GM21367 (cell line): ENCODE measurements at regions not wholly inside any gene's neighbourhood (a gene's known extent, or its start where the extent isn't known, plus 50 kb on each side); places are given as distances from the start of the nearest gene placed in this dataset.
"Not testable (repeated sequence)": the region's sequence is repeated elsewhere in the genome, so short reads cannot be mapped to it uniquely, and the experiment has no call there.

ENCODE experiments used
- ATAC-seq: cut with Tn5 transposase; IDR thresholded peaks from one replicate; pipeline ENCODE4 v1.9.1; 2021; ENCODE audit not compliant: unreplicated experiment

GRCh38 chr10:25707976-25708671, 225.9 kb upstream of the MYO3A start:
- ATAC-seq: no peak

- no peak for ATAC-seq
Measured at GRCh38 chr10:25713894-25714240, 220.2 kb upstream of the MYO3A start.

DNA sequence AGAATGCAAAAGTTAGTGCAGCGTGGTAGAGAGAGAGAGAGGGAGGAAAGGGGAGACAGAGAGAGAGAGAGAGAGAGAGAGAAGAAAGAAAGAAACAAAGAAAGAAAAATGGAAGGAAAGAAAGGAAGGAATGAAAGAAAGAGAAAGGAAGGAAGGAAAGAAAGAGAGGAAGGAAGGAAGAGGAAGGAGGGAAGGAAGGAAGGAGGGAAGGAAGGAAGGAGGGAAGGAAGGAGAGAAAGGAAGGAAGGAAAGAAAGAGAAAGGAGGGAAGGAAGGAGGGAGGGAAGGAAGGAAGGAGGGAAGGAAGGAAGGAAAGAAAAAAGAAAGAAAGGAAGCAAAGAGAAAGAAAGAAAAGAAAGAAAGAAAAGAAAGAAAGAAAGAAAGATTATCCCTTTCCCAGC, 209.8 kb upstream of the MYO3A start:
- no peak for ATAC-seq

DNA sequence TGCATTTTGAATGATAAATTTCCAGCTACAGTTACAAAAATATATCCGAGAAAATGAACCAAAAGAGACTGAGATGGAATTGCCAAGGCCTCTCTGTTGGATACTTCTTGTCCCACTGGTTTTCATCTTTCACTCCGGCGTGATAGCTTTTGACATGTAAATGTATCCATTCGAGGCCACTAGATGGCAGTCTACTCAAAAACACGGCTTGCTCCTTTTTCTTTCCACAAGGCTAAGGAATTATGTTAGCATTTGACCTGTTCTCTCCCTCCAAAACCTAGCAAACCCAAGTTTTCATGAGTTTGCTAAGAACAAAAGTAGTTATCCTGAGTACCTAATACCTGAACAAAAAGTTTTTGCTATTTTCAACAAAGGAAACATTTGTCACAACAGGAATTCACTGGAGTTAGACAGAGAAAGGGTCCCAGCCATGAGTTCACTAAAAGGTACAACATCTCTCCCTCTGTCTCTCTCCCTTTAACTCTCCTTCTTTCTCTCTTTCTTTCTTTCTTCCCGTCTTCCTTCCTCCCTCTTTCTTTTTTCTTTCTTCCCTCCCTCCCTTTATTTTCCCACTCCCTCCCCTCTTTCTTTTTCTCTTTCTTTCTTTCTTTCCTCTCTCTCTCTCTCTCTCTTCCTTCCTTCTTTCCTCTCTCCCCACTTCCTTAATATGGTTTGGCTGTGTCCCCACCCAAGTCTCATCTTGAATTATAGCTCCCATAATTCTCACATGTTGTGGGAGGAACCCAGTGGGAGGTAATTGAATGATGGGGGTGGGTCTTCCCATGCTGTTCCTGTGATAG, 207.9 kb upstream of the MYO3A start:
- peak; percentile 78 for ATAC-seq

DNA sequence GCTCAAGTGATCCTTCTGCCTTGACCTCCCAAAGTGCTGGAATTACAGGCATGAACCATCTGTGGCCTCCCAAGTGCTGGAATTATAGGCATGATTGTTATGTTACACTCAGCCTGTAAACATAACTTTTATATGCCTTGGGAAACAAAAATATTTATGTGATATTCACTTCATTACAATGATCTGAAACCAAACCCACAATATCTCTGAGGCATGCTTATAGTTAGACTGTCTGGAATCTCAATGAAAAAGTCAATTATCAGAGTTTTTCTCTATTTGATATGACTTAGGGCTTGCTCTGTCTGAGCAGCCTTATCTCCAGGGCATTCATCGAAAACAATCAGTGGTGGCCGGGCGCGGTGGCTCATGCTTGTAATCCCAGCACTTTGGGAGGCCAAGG, 195.3 kb upstream of the MYO3A start:
- no peak for ATAC-seq

GRCh38 chr10:25743832-25744231, 190.2 kb upstream of the MYO3A start:
- no peak for ATAC-seq

DNA sequence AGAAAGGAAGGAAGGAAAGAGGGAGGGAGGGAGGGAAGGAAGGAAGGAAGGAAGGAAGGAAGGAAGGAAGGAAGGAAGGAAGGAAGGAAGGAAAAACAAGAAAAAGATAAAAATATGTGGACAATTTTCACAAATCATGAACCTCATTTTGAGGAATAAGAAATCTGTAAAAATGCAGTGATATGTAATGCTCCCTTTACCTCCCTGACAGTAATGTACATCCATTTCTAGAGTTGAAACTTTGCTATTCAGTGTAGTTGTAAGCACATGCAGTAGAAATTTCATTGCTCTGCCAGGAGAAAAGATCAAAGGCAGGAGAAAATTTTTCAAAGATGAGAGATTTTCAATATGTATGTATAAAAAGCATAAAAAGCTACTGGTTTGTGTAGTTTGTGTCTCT, 189.5 kb upstream of the MYO3A start:
- no peak for ATAC-seq

DNA sequence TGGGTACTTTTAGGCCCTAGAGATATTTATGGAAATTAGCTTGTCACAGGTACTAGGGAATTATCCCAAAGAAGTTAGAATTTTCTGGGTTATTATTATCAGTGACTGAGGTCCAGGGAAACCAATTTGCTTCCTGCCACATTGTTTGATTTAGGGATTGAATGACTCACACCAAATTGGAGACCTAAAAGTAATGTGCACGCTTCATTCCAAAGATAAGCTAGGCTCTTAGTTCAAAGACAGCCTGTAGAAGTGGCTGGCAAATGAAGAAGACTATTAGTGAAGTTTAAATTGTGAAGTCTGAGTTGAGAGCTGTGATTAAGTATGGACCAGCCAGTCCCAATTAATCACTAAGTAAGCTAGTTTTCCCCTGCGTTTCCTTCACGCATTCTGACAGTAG, 188.1 kb upstream of the MYO3A start:
- ATAC-seq: no peak

GRCh38 chr10:25747084-25747483, 186.9 kb upstream of the MYO3A start:
- no peak for ATAC-seq

DNA sequence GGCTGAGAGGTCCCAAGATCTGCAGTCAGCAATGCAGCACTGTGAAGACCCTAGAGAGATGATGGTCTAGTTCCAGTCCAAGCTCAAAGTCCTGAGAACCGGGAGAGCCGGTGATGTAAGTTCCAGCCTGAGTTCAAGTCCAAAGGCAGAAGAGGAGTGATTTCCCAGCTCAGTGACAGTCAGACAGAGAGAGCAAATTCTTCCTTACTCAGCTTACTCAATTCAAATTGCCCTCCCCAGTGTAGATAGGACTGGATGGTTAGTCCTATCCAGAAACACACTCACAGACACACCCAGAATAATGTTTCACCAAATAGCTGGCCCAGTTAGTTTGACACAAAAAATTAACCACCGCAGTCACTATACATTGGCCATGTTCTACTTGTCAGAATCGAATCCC, 185.5 kb upstream of the MYO3A start:
- ATAC-seq: no peak

DNA sequence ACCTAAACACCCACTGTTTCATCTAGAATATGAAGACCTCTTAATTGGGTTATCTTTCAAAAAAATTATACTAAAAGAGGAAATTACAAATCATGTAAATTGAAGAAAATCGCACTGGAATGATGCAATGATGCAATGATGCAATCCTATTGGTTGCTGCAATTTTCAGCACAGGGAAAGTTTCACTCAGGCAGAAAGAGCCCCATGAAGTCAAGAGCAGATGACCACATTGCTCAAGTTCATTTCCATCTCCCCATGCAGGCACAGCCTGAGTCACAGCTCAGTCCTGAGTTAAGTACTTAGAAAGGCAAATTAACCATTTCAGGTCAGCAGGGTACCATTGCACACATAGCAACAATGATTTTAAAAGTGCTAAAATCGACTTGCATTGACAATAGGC, 180.3 kb upstream of the MYO3A start:
- no peak for ATAC-seq

- not testable (repeated sequence) for ATAC-seq
Measured at GRCh38 chr10:25755874-25756273, 178.2 kb upstream of the MYO3A start.

DNA sequence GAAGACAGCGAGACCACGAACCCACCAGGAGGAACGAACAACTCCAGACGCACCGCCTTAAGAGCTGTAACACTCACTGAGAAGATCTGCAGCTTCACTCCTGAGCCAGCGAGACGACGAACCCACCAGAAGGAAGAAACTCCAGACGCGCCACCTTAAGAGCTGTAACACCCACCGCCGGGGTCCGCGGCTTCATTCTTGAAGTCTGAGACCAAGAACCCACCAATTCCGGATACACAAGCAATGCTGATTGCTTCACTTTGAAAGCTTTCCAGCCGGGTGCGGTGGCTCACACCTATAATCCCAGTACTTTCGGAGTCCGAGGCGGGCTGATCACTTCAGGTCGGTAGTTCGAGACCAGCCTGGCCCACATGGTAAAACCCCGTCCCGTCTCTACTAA, 177.2 kb upstream of the MYO3A start:
- no peak for ATAC-seq

DNA sequence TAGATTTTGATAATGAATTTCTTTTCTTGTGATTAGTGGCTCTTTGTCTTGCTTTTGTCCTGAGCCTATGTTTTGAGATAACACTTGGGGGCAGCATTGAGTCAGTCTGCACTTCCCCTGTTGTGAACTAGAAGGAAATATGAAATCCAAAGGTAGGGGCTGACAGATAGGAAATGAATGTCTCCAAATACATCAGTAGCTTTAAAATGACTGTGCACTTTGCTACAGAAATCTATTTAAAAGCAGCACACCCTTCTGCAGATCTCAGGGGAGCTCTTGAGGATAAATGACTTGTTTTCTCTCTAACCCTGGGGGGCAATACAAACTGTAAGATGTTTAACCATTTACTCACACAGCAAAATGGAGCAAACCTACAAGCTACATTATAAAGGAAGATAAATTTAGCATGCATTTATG, 176.0 kb upstream of the MYO3A start:
- ATAC-seq: no peak

DNA sequence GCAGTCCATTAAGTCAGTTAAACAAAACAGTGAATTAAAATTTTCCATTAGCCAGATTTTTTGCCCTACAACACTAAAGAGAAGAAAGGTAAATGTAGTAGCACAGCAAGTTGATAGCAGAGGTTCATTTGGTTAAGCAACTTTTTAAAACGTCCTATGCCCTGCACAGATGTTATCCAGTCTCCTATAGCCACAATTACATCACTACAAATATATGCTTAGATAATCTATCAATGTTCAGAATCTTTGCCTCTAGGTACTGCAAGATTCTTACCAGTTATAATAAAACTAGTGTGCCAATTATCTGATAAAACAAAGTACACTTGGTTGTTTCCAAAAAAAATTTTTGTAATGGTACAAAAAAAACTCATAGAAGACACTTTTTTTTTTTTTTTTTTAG, 175.5 kb upstream of the MYO3A start:
- ATAC-seq: no peak

DNA sequence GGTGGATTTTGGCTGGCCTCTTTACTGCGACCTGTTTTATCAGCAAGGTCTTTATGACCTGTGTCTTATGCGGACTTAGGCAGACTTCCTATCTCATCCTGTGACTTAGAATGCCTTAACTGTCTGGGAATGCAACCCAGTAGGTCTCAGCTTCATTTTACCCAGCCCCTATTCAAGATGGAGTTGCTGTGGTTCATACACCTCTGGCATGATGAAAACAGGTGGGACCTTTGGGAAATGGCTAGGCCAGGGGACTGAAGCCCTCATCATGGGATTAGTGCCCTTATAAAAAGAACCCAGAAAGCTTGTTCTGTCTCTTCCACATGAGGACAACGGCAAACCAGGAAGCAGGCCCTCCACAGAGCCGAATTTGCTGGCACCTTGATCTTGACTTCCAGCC, 172.1 kb upstream of the MYO3A start:
- no peak for ATAC-seq

DNA sequence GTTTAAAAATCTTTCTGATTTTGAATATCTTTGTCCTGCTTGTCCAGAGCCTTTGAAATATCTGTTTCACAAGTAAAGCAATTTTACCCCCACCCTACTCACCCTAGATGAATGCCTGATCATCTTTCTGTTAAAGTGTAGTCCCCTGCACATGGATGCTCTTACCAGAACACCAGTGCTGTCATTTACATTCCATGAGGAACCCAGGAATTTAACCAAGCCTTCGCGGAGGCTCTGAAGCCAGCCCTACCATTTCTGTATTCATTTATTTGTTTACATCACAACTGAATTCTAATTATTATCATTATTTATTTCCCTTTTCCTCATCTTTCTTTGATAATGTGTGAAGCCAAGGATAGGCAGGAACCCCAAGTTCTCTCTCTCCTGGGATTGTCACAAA, 167.8 kb upstream of the MYO3A start:
- no peak for ATAC-seq

DNA sequence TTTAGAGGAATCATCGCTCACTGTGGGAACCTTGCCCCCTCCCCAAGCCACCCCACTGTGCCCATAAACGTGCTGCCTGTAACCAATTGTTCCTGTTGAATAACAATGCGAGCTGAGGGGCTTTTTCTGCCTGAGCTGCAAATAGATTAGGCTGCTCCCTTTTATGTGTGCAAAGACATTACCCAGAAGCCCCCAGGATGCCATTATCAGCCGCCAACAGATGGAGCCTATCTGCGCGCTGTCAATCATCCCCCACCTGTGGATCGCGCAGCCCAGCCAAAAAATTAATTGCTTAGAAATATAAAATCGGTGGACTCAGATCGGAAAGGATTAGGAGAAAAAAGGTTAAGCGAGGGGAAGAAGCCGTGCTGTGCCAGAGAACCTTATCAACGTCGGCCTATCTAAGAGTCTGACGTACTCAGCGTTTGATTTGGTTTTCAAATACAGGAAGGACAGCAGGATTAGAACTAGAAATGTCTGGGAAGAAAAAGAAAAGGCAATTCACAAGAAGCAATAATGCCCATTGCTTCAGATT, 167.3 kb upstream of the MYO3A start:
- ATAC-seq: no peak

DNA sequence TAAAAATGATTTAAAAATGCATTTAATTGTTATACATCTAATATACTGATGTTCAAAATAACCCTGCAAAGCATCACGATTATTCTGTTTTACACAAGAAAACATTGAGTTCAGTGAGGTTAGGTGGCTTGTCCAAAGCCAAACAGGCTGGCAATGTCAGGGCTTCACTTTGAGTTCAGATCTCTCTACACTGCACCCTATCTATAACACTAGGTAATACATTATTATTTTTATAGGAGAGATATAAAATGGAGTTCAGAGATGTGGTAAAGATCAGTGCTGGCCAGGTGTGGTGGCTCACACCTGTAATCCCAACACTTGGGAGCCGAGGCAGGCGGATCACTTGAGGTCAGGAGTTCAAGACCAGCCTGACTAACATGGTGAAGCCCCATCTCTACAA, 165.9 kb upstream of the MYO3A start:
- no peak for ATAC-seq

GRCh38 chr10:25778646-25779045, 155.4 kb upstream of the MYO3A start:
- no peak for ATAC-seq

GRCh38 chr10:25786161-25786560, 147.9 kb upstream of the MYO3A start:
- no peak for ATAC-seq

DNA sequence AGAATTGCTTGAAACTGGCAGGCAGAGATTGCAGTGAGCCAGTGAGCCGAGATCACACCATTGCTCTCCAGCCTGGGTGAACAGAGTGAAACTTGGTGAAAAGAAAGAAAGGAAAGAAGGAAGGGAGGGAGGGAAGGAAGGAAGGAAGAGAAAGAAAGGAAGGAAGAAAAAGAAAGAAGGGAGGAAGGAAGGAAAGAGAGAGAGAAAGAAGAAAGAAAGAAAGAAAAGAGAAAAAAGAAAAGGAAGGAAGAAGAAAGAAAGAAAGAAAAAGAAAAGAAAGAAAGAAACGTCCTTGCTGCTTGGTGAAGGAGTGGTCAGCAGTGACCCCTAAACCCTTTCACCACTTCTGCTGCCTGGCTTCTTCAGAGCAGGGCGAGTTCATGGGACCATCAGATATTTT, 147.1 kb upstream of the MYO3A start:
- ATAC-seq: no peak
